Keratinocyte (primary cell): ENCODE measurements at regions not wholly inside any gene's neighbourhood (a gene's known extent, or its start where the extent isn't known, plus 50 kb on each side); places are given as distances from the start of the nearest gene placed in this dataset.

Experiments used
- EZH2 ChIP-seq: IDR thresholded peaks from one replicate; pipeline ENCODE4 v1.6.1; 2012; ENCODE audit warnings: inconsistent platforms, mild to moderate bottlenecking, low read length, moderate library complexity
- TF ChIP-seq, protein P1 (sequence below), 3 experiments: IDR thresholded peaks in 1 of 3; conservative IDR thresholded peaks in 1 of 3; optimal IDR thresholded peaks in 1 of 3; 2 replicates in 2 of 3; 3 replicates in 1 of 3; pipeline versions ENCODE3 to v1.5.1; 2011; ENCODE audit warnings: low read length in 3 of 3, mild to moderate bottlenecking in 3 of 3, moderate library complexity in 2 of 3, control low read depth in 1 of 3, inconsistent platforms in 1 of 3; ENCODE audit not compliant: insufficient read depth in 2 of 3; ENCODE audit errors: extremely low read depth in 1 of 3

GRCh38 chr6:23114812-23115504 lies 545.6 kb downstream of the HDGFL1 start:
- TF ChIP-seq, protein P1, sequence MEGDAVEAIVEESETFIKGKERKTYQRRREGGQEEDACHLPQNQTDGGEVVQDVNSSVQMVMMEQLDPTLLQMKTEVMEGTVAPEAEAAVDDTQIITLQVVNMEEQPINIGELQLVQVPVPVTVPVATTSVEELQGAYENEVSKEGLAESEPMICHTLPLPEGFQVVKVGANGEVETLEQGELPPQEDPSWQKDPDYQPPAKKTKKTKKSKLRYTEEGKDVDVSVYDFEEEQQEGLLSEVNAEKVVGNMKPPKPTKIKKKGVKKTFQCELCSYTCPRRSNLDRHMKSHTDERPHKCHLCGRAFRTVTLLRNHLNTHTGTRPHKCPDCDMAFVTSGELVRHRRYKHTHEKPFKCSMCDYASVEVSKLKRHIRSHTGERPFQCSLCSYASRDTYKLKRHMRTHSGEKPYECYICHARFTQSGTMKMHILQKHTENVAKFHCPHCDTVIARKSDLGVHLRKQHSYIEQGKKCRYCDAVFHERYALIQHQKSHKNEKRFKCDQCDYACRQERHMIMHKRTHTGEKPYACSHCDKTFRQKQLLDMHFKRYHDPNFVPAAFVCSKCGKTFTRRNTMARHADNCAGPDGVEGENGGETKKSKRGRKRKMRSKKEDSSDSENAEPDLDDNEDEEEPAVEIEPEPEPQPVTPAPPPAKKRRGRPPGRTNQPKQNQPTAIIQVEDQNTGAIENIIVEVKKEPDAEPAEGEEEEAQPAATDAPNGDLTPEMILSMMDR (optimal IDR thresholded peaks at IDR 0.05 in 1 of 3, IDR thresholded peaks at IDR 0.05 in 1 of 3, conservative IDR thresholded peaks at IDR 0.05 in 1 of 3; ENCODE audit: extremely low read depth in 1 of 3, insufficient read depth in 2 of 3, low read length in 3 of 3), result no peak
- TF ChIP-seq EZH2, result no peak
